A673 (cell line): ENCODE measurements at regions not wholly inside any gene's neighbourhood (a gene's known extent, or its start where the extent isn't known, plus 50 kb on each side); places are given as distances from the start of the nearest gene placed in this dataset.

Source experiments
- BruUV-seq: library from RNA; stranded (reverse); fragments of 400-500 nt; replicated peaks from 2 replicates; lab custom pipeline; 2021; lab: Mats Ljungman, UMichigan
- CTCF ChIA-PET: fragments of 300-600 bp; sonication (Branson Sonifier 250); formaldehyde crosslinking; loops from one replicate; lab custom pipeline; 2022; ENCODE audit warnings: antibody characterized with exemption; lab: Charles Lee
- POLR2A ChIA-PET: fragments of 300-600 bp; sonication (Branson Sonifier 250); formaldehyde crosslinking; loops from one replicate; lab custom pipeline; 2022; ENCODE audit warnings: antibody characterized with exemption; ENCODE audit not compliant: low non-redundant PET; lab: Charles Lee
- DNase-seq: peaks from one replicate; pipeline ENCODE4 v3.0.0-alpha.2; 2015; ENCODE audit warnings: low spot score
- H3K27ac ChIP-seq: fragments of 200-600 bp; sonication (generic); 2 replicates; pipeline ENCODE4 v1.5.1; 2016; ENCODE audit warnings: mixed run types, low read depth, mild to moderate bottlenecking, mixed read lengths, antibody characterized with exemption, low read length; ENCODE audit not compliant: poor library complexity, severe bottlenecking
- H3K27me3 ChIP-seq: fragments of 200-600 bp; sonication (generic); replicated peaks from 2 replicates; pipeline ENCODE4 v1.6.1; 2017; ENCODE audit warnings: mixed run types, low read depth, mild to moderate bottlenecking, mixed read lengths, antibody characterized with exemption, low read length; ENCODE audit not compliant: insufficient read depth, poor library complexity
- H3K36me3 ChIP-seq: fragments of 200-600 bp; sonication (generic); 2 replicates; pipeline ENCODE4 v1.6.1; 2016; ENCODE audit warnings: mixed run types, mild to moderate bottlenecking, mixed read lengths, antibody characterized with exemption, low read length; ENCODE audit not compliant: insufficient read depth, poor library complexity, severe bottlenecking
- H3K4me1 ChIP-seq: fragments of 200-600 bp; sonication (generic); 2 replicates; pipeline ENCODE4 v1.6.1; 2017; ENCODE audit warnings: mixed run types, mild to moderate bottlenecking, mixed read lengths, antibody characterized with exemption, low read length; ENCODE audit not compliant: insufficient read depth, poor library complexity, severe bottlenecking
- H3K4me3 ChIP-seq: fragments of 200-600 bp; sonication (generic); 2 replicates; pipeline ENCODE4 v1.5.1; 2016; ENCODE audit warnings: low read depth, mixed run types, mild to moderate bottlenecking, mixed read lengths, low read length; ENCODE audit not compliant: poor library complexity, severe bottlenecking
- H3K9me3 ChIP-seq: fragments of 200-600 bp; sonication (generic); 2 replicates; pipeline ENCODE4 v1.6.1; 2016; ENCODE audit warnings: mixed run types, low read depth, mild to moderate bottlenecking, mixed read lengths, antibody characterized with exemption, low read length; ENCODE audit not compliant: poor library complexity, severe bottlenecking
- EZH2 ChIP-seq: fragments of 200-600 bp; sonication (generic); IDR thresholded peaks from 2 replicates; pipeline ENCODE4 v1.6.1; 2017; ENCODE audit warnings: borderline replicate concordance, low read depth, mild to moderate bottlenecking, mixed read lengths, antibody characterized with exemption, low read length; ENCODE audit not compliant: poor library complexity, severe bottlenecking
- intact Hi-C: fragments of 100-400 bp; cut with micrococcal nuclease; formaldehyde crosslinking; loops from one replicate; pipeline ENCODE4 v1.10.0; 2022; ENCODE audit not compliant: unreplicated experiment
- TF ChIP-seq, protein P1 (sequence below): fragments of 300-800, 200-600 bp; sonication (generic); conservative IDR thresholded peaks from 2 replicates; pipeline ENCODE4 v1.5.1; 2017; ENCODE audit warnings: low read depth, mild to moderate bottlenecking, antibody characterized with exemption, low read length, moderate library complexity, mixed read lengths

DNA sequence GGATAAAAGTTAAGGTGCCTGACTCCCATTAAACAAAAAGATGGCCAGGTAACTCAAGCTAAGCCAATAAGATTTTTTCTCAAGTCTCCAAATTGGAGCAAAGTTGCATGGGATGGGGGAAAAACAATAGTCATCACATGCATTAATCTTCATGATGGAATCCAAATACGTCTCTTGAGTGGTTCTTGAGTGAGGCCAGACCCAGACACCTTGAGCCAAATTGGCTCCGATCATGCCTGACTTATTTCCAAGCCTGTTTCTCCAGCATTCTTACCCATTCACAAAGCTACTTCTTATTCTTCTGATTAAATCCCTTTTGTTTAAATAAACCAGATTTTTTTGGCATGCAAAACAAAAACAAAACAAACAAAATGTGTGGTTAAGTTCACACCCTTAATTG is 420.3 kb upstream of the NRSN1 start:
- POLR2A ChIA-PET: no interaction called here
- intact Hi-C loops: no loop called here
- CTCF ChIA-PET: no interaction called here

DNA sequence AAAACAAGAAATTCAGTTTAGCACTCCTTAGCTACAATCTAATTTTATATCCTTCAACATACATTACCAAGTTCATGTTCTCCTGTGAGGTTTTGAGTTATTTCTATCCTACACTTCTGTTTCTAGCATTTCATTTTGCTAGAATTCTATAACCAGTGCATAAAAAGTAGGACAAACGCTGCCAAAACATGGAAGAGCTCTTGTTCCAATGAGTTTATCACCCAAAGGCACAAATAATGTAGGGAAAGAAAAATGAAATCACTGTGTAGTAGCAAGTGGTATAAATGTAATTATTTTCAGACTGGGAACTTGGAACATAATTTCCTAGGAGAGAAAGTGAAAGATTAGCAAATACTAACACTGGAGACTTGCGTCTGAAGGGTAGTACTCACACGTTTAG is 413.3 kb upstream of the NRSN1 start:
- H3K4me3 ChIP-seq: no peak overlapping the region
- BruUV-seq: no TSS peak
- POLR2A ChIA-PET: no interaction called here

More for the DNA sequence above, 420.3 kb upstream of the NRSN1 start:
- H3K36me3 ChIP-seq: no peaks in the 10 kb centered on the region
- no peak overlapping the region for H3K4me3 ChIP-seq
- TF ChIP-seq, protein P1, sequence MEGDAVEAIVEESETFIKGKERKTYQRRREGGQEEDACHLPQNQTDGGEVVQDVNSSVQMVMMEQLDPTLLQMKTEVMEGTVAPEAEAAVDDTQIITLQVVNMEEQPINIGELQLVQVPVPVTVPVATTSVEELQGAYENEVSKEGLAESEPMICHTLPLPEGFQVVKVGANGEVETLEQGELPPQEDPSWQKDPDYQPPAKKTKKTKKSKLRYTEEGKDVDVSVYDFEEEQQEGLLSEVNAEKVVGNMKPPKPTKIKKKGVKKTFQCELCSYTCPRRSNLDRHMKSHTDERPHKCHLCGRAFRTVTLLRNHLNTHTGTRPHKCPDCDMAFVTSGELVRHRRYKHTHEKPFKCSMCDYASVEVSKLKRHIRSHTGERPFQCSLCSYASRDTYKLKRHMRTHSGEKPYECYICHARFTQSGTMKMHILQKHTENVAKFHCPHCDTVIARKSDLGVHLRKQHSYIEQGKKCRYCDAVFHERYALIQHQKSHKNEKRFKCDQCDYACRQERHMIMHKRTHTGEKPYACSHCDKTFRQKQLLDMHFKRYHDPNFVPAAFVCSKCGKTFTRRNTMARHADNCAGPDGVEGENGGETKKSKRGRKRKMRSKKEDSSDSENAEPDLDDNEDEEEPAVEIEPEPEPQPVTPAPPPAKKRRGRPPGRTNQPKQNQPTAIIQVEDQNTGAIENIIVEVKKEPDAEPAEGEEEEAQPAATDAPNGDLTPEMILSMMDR: no peak
- no peak for TF ChIP-seq EZH2
- H3K4me1 ChIP-seq: no peaks in the 10 kb centered on the region
- DNase-seq: no peak
- no TSS peak for BruUV-seq
- H3K27ac ChIP-seq: no peak overlapping the region
- H3K27me3 ChIP-seq: no peaks in the 10 kb centered on the region
- no peaks in the 10 kb centered on the region for H3K9me3 ChIP-seq

DNA sequence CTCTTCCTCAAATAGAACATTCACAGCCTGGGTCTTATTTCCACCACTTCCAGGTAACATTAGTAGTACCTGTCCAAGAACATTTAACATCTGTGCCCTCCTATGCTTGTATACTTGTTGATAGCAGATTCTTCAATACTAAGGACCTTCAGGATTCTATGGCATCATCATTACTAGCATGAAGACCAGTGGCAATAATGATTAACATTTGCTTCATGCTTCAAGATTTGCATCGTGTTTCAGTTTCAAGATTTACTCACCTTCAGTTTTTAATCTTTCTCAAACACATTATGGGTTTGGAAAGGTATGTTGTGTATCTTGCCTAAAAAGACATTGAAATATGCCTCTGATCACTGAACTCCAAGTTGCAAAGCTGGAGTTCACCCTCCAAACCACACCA is 412.8 kb upstream of the NRSN1 start:
- POLR2A ChIA-PET: no interaction called here
- DNase-seq: no peak
- H3K4me1 ChIP-seq: no peaks in the 10 kb centered on the region

More for the DNA sequence above, 413.3 kb upstream of the NRSN1 start:
- no peaks in the 10 kb centered on the region for H3K9me3 ChIP-seq
- TF ChIP-seq, protein P1: no peak
- TF ChIP-seq EZH2: no peak
- no peaks in the 10 kb centered on the region for H3K36me3 ChIP-seq
- no peak for DNase-seq
- no peaks in the 10 kb centered on the region for H3K4me1 ChIP-seq
- intact Hi-C loops: no loop called here
- H3K27me3 ChIP-seq: peaks cover 16% of the 10 kb centered on the region
- no peak overlapping the region for H3K27ac ChIP-seq
- CTCF ChIA-PET: no interaction called here

More for the DNA sequence above, 412.8 kb upstream of the NRSN1 start:
- no peak for TF ChIP-seq EZH2
- TF ChIP-seq, protein P1: no peak
- H3K9me3 ChIP-seq: no peaks in the 10 kb centered on the region
- BruUV-seq: no TSS peak
- CTCF ChIA-PET: no interaction called here
- no peaks in the 10 kb centered on the region for H3K36me3 ChIP-seq
- peaks cover 16% of the 10 kb centered on the region for H3K27me3 ChIP-seq
- intact Hi-C loops: no loop called here
- H3K4me3 ChIP-seq: no peak overlapping the region
- no peak overlapping the region for H3K27ac ChIP-seq
